GM06990 (cell line): ENCODE measurements at regions not wholly inside any gene's neighbourhood (a gene's known extent, or its start where the extent isn't known, plus 50 kb on each side); places are given as distances from the start of the nearest gene placed in this dataset.

Experiments
- DNase-seq: peaks from one replicate; pipeline ENCODE4 v3.0.0-alpha.2; 2011; ENCODE audit not compliant: insufficient read length; ENCODE audit errors: extremely low read depth
- H3K27me3 ChIP-seq: replicated peaks from 2 replicates; pipeline ENCODE4 v1.6.0; 2011; ENCODE audit warnings: low read length; ENCODE audit not compliant: control insufficient read depth, insufficient read depth
- H3K36me3 ChIP-seq: 2 replicates; pipeline ENCODE4 v1.5.1; 2011; ENCODE audit warnings: low read length; ENCODE audit not compliant: control insufficient read depth, insufficient read depth
- H3K4me3 ChIP-seq: replicated peaks from 2 replicates; pipeline ENCODE4 v1.5.1; 2011; ENCODE audit warnings: low read depth, mild to moderate bottlenecking, control low read depth, low read length
- CTCF ChIP-seq: IDR thresholded peaks from 2 replicates; pipeline ENCODE4 v1.5.1; 2011; ENCODE audit warnings: low read length, control low read depth, mild to moderate bottlenecking, inconsistent platforms; ENCODE audit not compliant: insufficient read depth, poor library complexity, severe bottlenecking

- TF ChIP-seq CTCF = no peak
- peaks cover 2% of the 10 kb centered on the region for H3K27me3 ChIP-seq
Measured at GRCh38 chr16:66133643-66134338, 232.7 kb upstream of the CDH5 start.

GRCh38 chr16:66131895-66132294 lies 234.6 kb upstream of the CDH5 start:
- TF ChIP-seq CTCF = no peak
- Histone ChIP-seq H3K36me3 (no peaks in the 10 kb centered on the region), H3K4me3 (no peak overlapping the region), H3K27me3 (peaks cover 2% of the 10 kb centered on the region)
- no peak for DNase-seq

More at GRCh38 chr16:66133643-66134338, 232.7 kb upstream of the CDH5 start:
- no peak overlapping the region for H3K4me3 ChIP-seq
- H3K36me3 ChIP-seq = no peaks in the 10 kb centered on the region
- no peak for DNase-seq

- no peak for TF ChIP-seq CTCF
- Histone ChIP-seq H3K27me3 (peaks cover 2% of the 10 kb centered on the region), H3K36me3 (no peaks in the 10 kb centered on the region), H3K4me3 (no peak overlapping the region)
- no peak for DNase-seq
Measured at GRCh38 chr16:66131156-66131807, 235.2 kb upstream of the CDH5 start.

- Histone ChIP-seq H3K4me3 (no peak overlapping the region), H3K36me3 (no peaks in the 10 kb centered on the region), H3K27me3 (peaks cover 2% of the 10 kb centered on the region)
- TF ChIP-seq CTCF = no peak
- no peak for DNase-seq
Measured at GRCh38 chr16:66130296-66130905, 236.1 kb upstream of the CDH5 start.

- no peak for DNase-seq
- H3K4me3 ChIP-seq = no peak overlapping the region
- H3K36me3 ChIP-seq = no peaks in the 10 kb centered on the region
- peaks cover 2% of the 10 kb centered on the region for H3K27me3 ChIP-seq
- TF ChIP-seq CTCF = no peak
Measured at GRCh38 chr16:66129196-66129595, 237.3 kb upstream of the CDH5 start.
